Gastrocnemius medialis (tissue), 4 donors: ENCODE measurements at regions not wholly inside any gene's neighbourhood (a gene's known extent, or its start where the extent isn't known, plus 50 kb on each side); places are given as distances from the start of the nearest gene placed in this dataset.

Source experiments
- POLR2A ChIP-seq, 2 donors: fragments of 450-650 bp; IDR thresholded peaks; one replicate each; pipeline ENCODE4 v1.6.1; 2017; ENCODE audit warnings: antibody characterized with exemption in 2 of 2, mild to moderate bottlenecking in 2 of 2, moderate library complexity in 2 of 2
- TF ChIP-seq, protein P1 (sequence below), 5 experiments: fragments of 450-650 bp in 3 of 5; fragments of 200-600 bp in 2 of 5; sonication (generic) in 2 of 5; IDR thresholded peaks in 4 of 5; conservative IDR thresholded peaks in 1 of 5; 1 replicate in 4 of 5; 2 replicates in 1 of 5; pipeline ENCODE4 v1.5.1; 2016 to 2019; ENCODE audit warnings: antibody characterized with exemption in 5 of 5, mild to moderate bottlenecking in 3 of 5, moderate library complexity in 3 of 5

DNA sequence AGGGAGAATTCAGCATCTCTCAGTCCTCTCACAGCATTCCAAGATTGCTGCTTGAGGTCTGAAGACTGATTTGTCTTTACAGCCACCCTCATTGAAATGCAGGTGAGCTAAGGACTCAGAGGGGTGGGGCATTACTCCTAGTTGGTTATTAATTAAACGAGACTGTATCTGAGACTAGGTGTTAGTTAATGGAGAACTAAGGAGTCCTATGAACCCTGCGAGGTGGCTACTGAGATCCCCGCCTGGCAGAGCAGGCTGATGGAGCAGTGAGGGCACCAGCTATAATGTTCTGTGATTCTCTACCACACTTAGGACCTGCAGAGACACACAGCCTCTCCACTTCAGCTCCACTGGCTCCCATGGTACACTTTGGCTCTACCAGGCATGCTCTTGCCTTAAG is 215.3 kb downstream of the MID1IP1 start:
- TF ChIP-seq, protein P1, sequence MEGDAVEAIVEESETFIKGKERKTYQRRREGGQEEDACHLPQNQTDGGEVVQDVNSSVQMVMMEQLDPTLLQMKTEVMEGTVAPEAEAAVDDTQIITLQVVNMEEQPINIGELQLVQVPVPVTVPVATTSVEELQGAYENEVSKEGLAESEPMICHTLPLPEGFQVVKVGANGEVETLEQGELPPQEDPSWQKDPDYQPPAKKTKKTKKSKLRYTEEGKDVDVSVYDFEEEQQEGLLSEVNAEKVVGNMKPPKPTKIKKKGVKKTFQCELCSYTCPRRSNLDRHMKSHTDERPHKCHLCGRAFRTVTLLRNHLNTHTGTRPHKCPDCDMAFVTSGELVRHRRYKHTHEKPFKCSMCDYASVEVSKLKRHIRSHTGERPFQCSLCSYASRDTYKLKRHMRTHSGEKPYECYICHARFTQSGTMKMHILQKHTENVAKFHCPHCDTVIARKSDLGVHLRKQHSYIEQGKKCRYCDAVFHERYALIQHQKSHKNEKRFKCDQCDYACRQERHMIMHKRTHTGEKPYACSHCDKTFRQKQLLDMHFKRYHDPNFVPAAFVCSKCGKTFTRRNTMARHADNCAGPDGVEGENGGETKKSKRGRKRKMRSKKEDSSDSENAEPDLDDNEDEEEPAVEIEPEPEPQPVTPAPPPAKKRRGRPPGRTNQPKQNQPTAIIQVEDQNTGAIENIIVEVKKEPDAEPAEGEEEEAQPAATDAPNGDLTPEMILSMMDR (IDR thresholded peaks at IDR 0.05 in 4 of 5, conservative IDR thresholded peaks at IDR 0.05 in 1 of 5) = no peak
- TF ChIP-seq POLR2A (IDR thresholded peaks at IDR 0.05) = no peak
